Natural killer cell treated with Interleukin-12 subunit alpha and Interleukin-12 subunit beta and Interleukin-15 and Interleukin-18, amount 100 ng/mL, for 72 hours (primary cell): ENCODE measurements at regions not wholly inside any gene's neighbourhood (a gene's known extent, or its start where the extent isn't known, plus 50 kb on each side); places are given as distances from the start of the nearest gene placed in this dataset.

ENCODE experiments used
- ATAC-seq, 2 donors: fragments of 150-1000 bp; cut with Tn5 transposase in 1 of 2; sonication (Bioruptor Pico), chemical (Tn5 transposase) in 1 of 2; 2 replicates each; pipeline ENCODE4 v1.10.0; 2021
- DNase-seq: peaks from one replicate; pipeline ENCODE4 v3.0.0; 2022; ENCODE audit warnings: low spot score
- H3K27ac Mint-ChIP-seq, 2 donors: 1 replicate in 1 of 2; 2 replicates in 1 of 2; pipeline ENCODE4 v1.8.0; 2022; ENCODE audit warnings: mixed read lengths in 2 of 2, mild to moderate bottlenecking in 1 of 2, moderate library complexity in 1 of 2
- H3K27me3 Mint-ChIP-seq, 2 donors: 1 replicate in 1 of 2; 2 replicates in 1 of 2; pipeline ENCODE4 v1.8.0; 2022; ENCODE audit warnings: mixed read lengths in 2 of 2
- H3K36me3 Mint-ChIP-seq: one replicate; pipeline ENCODE4 v1.8.0; 2022; ENCODE audit warnings: mixed read lengths
- H3K4me1 Mint-ChIP-seq, 2 donors: 1 replicate in 1 of 2; 2 replicates in 1 of 2; pipeline ENCODE4 v1.8.0; 2022; ENCODE audit warnings: low read depth in 2 of 2, mixed read lengths in 2 of 2, mild to moderate bottlenecking in 1 of 2
- H3K4me3 Mint-ChIP-seq: one replicate; pipeline ENCODE4 v1.8.0; 2022; ENCODE audit warnings: mixed read lengths
- H3K9me3 Mint-ChIP-seq: 2 replicates; pipeline ENCODE4 v1.8.0; 2022; ENCODE audit warnings: mixed read lengths

DNA sequence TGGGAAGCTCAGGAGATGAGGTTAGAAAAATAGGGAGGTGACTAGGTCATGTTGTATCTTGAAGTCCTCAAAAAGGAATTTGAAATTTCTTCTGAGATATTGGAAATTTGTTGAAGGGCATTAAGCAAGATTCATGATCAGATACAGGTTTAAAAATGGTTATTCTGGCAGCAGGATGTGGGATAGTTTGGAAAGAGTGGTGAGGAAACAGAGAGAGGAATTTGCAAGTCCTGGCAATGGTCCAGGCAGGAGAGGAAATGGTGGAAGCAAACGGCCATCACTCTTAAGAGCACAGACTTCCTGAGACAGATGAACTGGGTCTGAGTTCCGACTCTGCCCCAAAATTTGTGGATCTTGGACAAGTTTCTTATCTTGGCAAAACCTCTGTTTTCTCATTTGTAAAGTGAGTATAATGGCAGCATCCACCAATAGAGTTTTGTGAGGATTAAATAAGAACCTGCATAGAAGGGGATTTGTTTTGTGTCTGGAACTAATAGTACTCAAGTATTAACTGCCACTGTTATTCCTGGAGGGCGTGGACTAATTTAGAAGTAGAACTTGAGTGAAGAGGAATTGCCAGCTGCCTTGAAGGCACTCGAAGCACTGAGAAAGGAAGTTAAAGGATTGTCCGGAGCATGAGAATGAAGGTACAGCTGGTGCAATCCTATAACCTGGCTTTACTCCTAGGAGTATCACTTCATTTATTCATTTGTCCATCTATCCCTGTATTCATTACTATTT lies 99.6 kb downstream of the CCNA1 start:
- H3K27me3 Mint-ChIP-seq: no peaks in the 10 kb centered on the region
- H3K27ac Mint-ChIP-seq: no peak overlapping the region
- no peak for ATAC-seq
- H3K9me3 Mint-ChIP-seq: peaks cover 9% of the 10 kb centered on the region
- no peak for DNase-seq
- H3K36me3 Mint-ChIP-seq: no peaks in the 10 kb centered on the region
- no peak overlapping the region for H3K4me3 Mint-ChIP-seq
- H3K4me1 Mint-ChIP-seq: no peaks in the 10 kb centered on the region

GRCh38 chr13:36533806-36534205 lies 101.5 kb downstream of the CCNA1 start:
- H3K27ac Mint-ChIP-seq: no peak overlapping the region
- H3K4me3 Mint-ChIP-seq: no peak overlapping the region
- peaks cover 11% of the 10 kb centered on the region for H3K9me3 Mint-ChIP-seq
- no peaks in the 10 kb centered on the region for H3K27me3 Mint-ChIP-seq
- peaks cover 2% of the 10 kb centered on the region for H3K36me3 Mint-ChIP-seq
- DNase-seq (no peak), ATAC-seq (no peak)
- H3K4me1 Mint-ChIP-seq: no peaks in the 10 kb centered on the region

DNA sequence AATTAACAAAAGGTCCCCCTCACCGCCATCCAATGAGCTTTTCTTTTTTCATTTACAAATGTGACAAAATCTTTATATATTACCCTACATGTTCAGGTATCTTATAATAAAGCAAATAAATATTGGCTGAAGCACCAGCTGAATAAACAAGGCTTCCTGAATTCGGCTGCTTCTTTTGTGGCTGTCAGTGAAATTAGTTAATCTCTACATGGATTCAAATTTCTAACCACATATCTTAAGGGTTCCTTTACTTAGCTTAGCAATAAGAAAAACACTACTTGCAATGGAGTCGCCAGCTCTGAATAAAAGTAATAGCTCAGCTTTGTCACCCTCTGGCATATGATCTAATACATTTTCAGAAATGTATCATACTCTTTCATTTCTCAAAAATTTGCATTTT lies 104.3 kb downstream of the CCNA1 start:
- Mint-ChIP-seq H3K4me1 (no peaks in the 10 kb centered on the region), H3K27ac (no peak overlapping the region), H3K4me3 (no peak overlapping the region), H3K27me3 (no peaks in the 10 kb centered on the region), H3K36me3 (peaks cover 7% of the 10 kb centered on the region), H3K9me3 (peaks cover 11% of the 10 kb centered on the region)
- DNase-seq (no peak), ATAC-seq (no peak)

- no peak overlapping the region for H3K4me3 Mint-ChIP-seq
- no peaks in the 10 kb centered on the region for H3K27me3 Mint-ChIP-seq
- no peak for ATAC-seq
Measured at GRCh38 chr13:36543671-36544070, 111.4 kb downstream of the CCNA1 start.

DNA sequence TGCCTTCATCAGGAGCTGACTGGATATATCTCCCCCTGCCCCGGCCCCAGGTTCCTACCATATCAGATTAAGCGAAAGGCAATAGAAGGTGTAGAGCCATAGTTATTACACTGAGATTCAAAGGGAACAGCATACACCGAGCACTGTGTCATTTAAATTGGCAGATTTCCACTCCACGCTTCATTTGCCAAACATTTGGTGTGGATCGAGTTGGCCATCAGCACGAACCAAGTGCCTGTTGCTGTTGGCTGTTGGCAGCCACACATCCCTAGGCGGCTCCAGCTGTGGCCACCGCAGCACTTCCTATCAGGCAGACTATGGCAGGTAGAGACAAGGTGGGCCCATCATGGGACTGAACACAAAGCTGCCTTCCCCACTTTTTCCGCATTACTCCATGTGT lies 115.8 kb downstream of the CCNA1 start:
- ATAC-seq (no peak), DNase-seq (no peak)
- no peak overlapping the region for H3K4me3 Mint-ChIP-seq
- no peak overlapping the region for H3K27ac Mint-ChIP-seq
- H3K9me3 Mint-ChIP-seq: peaks cover 8% of the 10 kb centered on the region
- H3K36me3 Mint-ChIP-seq: peaks cover 4% of the 10 kb centered on the region
- no peaks in the 10 kb centered on the region for H3K27me3 Mint-ChIP-seq
- no peaks in the 10 kb centered on the region for H3K4me1 Mint-ChIP-seq

More at GRCh38 chr13:36543671-36544070, 111.4 kb downstream of the CCNA1 start:
- Mint-ChIP-seq H3K36me3 (peaks cover 6% of the 10 kb centered on the region), H3K4me1 (no peaks in the 10 kb centered on the region), H3K9me3 (peaks cover 2% of the 10 kb centered on the region), H3K27ac (no peak overlapping the region)
- DNase-seq: no peak

DNA sequence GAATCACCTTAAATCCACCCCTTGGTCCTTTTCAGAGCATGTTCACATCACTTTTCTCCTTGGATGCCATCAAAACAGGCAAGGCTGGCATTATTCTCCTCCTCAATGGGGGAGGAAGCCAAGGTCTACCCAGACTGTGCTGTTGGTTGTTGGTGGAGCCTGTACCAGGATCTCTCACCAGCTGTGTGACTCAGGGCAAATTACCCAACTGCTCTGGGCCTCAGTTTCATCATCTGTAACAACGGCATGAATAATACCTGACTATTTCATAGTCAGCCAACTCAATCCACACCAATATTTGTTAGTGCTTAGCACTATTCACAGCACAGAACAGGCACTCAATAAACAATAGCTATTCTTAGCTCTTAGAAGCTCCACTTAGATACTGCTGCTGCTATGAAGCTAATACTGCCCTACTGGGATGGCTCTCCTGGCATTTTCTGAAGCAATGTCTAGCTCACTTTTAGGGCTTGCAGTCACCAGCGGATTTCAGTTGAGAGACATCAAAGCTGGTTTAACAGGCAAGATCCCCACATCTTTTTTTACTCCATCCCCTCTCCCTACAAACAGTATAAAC lies 116.9 kb downstream of the CCNA1 start:
- Mint-ChIP-seq H3K4me1 (no peaks in the 10 kb centered on the region), H3K9me3 (peaks cover 8% of the 10 kb centered on the region), H3K36me3 (peaks cover 4% of the 10 kb centered on the region), H3K27me3 (no peaks in the 10 kb centered on the region), H3K4me3 (no peak overlapping the region), H3K27ac (no peak overlapping the region)
- no peak for ATAC-seq
- DNase-seq: no peak

GRCh38 chr13:36549755-36550154 lies 117.5 kb downstream of the CCNA1 start:
- peak in 1 of 2 donors; percentile 20 for ATAC-seq
- H3K4me3 Mint-ChIP-seq: no peak overlapping the region

DNA sequence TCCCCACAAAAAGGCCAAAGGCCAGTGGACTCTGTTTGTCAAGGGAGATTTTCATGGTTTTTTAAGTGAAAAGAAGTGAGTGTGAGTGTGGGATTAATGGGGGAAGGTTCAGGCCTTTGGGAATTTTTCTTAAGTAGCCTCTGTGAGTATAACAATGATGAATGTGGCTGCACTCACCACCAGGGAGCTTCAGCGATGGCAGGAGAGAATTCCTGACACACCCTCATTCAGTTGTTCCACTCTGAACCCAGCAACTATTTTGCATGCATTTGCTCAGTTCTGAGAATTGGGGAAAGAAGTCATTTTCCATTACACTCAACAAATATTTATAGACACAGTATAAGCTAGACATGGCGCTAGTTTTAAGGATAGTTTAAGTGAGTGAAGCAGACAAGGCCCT lies 117.9 kb downstream of the CCNA1 start:
- no peak overlapping the region for H3K4me3 Mint-ChIP-seq
- H3K36me3 Mint-ChIP-seq: peaks cover 4% of the 10 kb centered on the region
- H3K9me3 Mint-ChIP-seq: peaks cover 8% of the 10 kb centered on the region
- DNase-seq: no peak
- no peak for ATAC-seq
- no peaks in the 10 kb centered on the region for H3K27me3 Mint-ChIP-seq
- H3K27ac Mint-ChIP-seq: no peak overlapping the region
- H3K4me1 Mint-ChIP-seq: no peaks in the 10 kb centered on the region

More at GRCh38 chr13:36549755-36550154, 117.5 kb downstream of the CCNA1 start:
- Mint-ChIP-seq H3K36me3 (peaks cover 4% of the 10 kb centered on the region), H3K27ac (no peak overlapping the region), H3K9me3 (peaks cover 8% of the 10 kb centered on the region), H3K27me3 (no peaks in the 10 kb centered on the region), H3K4me1 (no peaks in the 10 kb centered on the region)
- DNase-seq: no peak

GRCh38 chr13:36551445-36551844 lies 119.2 kb downstream of the CCNA1 start:
- H3K27ac Mint-ChIP-seq: no peak overlapping the region
- H3K4me1 Mint-ChIP-seq: no peaks in the 10 kb centered on the region
- no peak for ATAC-seq
- H3K36me3 Mint-ChIP-seq: peaks cover 4% of the 10 kb centered on the region
- no peak for DNase-seq
- no peaks in the 10 kb centered on the region for H3K27me3 Mint-ChIP-seq
- H3K4me3 Mint-ChIP-seq: no peak overlapping the region
- H3K9me3 Mint-ChIP-seq: peaks cover 8% of the 10 kb centered on the region

GRCh38 chr13:36552334-36552733 lies 120.0 kb downstream of the CCNA1 start:
- Mint-ChIP-seq H3K27me3 (no peaks in the 10 kb centered on the region), H3K4me1 (no peaks in the 10 kb centered on the region), H3K9me3 (peaks cover 8% of the 10 kb centered on the region), H3K36me3 (peaks cover 4% of the 10 kb centered on the region), H3K27ac (no peak overlapping the region), H3K4me3 (no peak overlapping the region)
- ATAC-seq (no peak), DNase-seq (no peak)

GRCh38 chr13:36553491-36553890 lies 120.3 kb upstream of the SERTM1 start:
- Mint-ChIP-seq H3K9me3 (peaks cover 8% of the 10 kb centered on the region), H3K4me1 (no peaks in the 10 kb centered on the region), H3K27me3 (no peaks in the 10 kb centered on the region), H3K4me3 (no peak overlapping the region), H3K36me3 (peaks cover 4% of the 10 kb centered on the region), H3K27ac (no peak overlapping the region)
- ATAC-seq (no peak), DNase-seq (no peak)

GRCh38 chr13:36555151-36555986 lies 118.5 kb upstream of the SERTM1 start:
- Mint-ChIP-seq H3K27me3 (no peaks in the 10 kb centered on the region), H3K36me3 (peaks cover 4% of the 10 kb centered on the region), H3K9me3 (peaks cover 8% of the 10 kb centered on the region), H3K4me3 (no peak overlapping the region), H3K4me1 (no peaks in the 10 kb centered on the region), H3K27ac (no peak overlapping the region)
- ATAC-seq (no peak), DNase-seq (no peak)

GRCh38 chr13:36559375-36559774 lies 114.4 kb upstream of the SERTM1 start:
- no peak for ATAC-seq
- no peak overlapping the region for H3K27ac Mint-ChIP-seq
- H3K36me3 Mint-ChIP-seq: no peaks in the 10 kb centered on the region
- no peak for DNase-seq
- H3K4me1 Mint-ChIP-seq: no peaks in the 10 kb centered on the region
- no peak overlapping the region for H3K4me3 Mint-ChIP-seq
- peaks cover 8% of the 10 kb centered on the region for H3K9me3 Mint-ChIP-seq
- no peaks in the 10 kb centered on the region for H3K27me3 Mint-ChIP-seq

- no peaks in the 10 kb centered on the region for H3K36me3 Mint-ChIP-seq
- ATAC-seq: no peak
- H3K27me3 Mint-ChIP-seq: no peaks in the 10 kb centered on the region
- no peak overlapping the region for H3K4me3 Mint-ChIP-seq
- no peak overlapping the region for H3K27ac Mint-ChIP-seq
- no peaks in the 10 kb centered on the region for H3K4me1 Mint-ChIP-seq
- DNase-seq: no peak
- peaks cover 8% of the 10 kb centered on the region for H3K9me3 Mint-ChIP-seq
Measured at GRCh38 chr13:36567485-36567884, 106.3 kb upstream of the SERTM1 start.
